ENCODE measurements at regions not wholly inside any gene's neighbourhood (a gene's known extent, or its start where the extent isn't known, plus 50 kb on each side); places are given as distances from the start of the nearest gene placed in this dataset.

GRCh38 chr1:38326856-38327255 is 280.3 kb upstream of the POU3F1 start:
- DNase-seq: no peak

DNA sequence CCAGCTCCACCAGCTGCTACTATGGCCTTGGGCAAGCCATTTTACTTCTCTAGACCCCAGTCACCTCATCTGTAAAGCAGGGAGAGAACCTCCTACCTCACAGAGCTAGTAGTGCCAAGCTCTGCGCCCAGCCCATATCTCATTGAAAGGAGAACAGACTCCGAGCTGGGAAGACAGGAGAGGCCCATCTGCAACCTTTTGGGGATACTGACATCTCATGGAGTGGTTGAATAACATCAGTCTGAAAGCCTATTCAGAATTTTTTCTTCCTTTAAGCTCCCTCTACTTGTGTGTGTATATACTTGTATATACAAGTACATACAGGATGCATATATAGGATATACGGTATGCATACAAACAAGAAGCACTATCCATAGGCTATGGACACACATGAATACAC is 279.5 kb upstream of the POU3F1 start:
- DNase-seq: no peak

- no peak for DNase-seq
These were observed 266.2 kb upstream of the POU3F1 start for GRCh38 chr1:38312753-38313152.

DNA sequence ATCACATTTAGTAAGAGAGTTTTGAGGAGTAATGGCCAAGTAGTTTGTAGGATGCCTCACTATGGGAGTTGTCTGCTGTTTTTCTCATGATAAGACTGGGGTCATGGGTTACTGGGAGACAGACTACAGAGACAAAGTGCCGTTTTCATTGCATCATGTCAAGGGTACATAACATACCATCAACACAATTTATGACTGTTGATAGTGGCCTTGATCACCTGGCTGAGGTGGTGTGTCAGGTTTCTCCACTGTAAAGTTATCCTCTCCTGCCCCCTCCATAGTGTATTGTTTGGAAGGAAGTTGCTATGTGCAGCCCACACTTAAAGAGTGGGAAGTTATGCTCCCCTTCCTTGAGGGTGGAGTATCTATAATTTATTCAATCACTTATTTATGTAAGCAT is 263.5 kb upstream of the POU3F1 start:
- DNase-seq: no peak

DNA sequence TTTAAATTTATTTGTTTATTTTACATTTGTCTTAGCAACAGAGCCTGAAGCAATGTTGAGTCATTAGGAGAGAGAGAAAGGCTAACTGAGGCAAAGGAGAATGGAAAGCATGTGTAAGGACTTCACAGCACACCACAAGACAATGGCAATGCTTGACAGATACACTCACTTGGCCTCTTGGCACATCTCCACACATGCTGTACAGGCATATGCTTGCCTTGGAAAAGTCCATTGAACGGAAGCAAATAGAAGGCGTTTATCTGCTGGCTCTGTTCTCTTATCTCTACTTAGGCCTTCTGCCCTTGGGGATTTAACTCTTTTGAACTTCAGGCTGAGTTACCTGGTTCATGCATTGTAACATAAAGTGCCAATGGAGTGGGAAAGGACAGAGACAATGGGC is 262.2 kb upstream of the POU3F1 start:
- DNase-seq: peak; percentile 99

- DNase-seq: no peak
These were observed 259.1 kb upstream of the POU3F1 start for GRCh38 chr1:38305666-38306065.

DNA sequence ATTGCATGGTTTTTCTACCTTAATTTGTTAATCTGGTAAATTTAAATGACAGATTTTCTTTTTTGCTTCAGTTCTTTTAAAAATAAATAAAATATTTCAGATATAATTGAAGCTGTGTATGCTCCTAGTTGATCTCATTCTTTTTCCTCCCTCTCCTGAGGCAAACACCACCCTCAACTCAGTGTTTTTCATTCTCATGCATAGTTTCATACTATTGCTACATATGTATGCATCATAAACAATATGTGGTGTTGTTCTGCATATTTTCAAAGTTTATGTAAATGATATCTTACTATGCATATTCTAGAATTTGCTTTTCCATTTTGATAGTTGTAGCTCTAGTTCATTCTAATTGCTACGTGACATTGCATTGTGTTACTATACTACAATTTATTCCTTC is 257.2 kb upstream of the POU3F1 start:
- DNase-seq: no peak

DNA sequence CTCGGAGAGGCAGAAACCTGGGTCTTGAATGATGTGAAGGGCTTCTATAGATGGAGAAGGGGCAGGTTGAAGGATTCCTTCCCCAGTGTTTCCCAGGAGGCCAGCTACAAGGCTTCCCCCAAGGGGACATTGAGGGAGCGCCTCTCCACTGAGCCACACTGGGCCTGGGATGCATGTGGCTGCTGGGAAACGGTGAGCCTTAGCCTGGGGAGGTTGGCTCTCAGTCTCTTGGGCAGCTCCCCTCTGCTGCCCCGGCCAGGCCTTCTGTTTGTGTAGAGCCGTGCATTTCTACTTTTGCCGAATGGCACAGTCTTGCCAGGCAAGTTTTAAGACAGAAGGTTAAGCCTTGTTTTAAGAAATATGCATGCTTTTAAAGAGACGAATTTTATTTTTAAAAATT is 254.4 kb upstream of the POU3F1 start:
- DNase-seq: no peak

DNA sequence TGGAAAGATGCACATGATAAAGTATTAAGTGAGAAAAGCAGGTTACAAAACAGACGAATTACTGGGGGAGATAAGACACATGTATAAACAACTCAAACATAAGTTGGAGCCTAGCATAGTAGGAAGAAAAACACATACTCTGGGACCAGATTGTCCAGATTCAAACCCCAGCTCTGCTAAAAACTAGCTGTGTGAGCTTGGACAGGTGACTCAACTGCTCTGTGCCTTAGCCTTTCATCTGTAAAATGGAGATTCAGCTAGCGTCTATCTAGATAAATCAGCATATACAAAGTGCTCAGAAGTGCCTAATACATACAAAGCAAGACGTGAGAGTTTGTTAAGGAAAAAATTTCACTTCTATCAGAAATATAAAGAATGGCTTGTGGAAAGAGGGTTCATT is 254.0 kb upstream of the POU3F1 start:
- no peak for DNase-seq

DNA sequence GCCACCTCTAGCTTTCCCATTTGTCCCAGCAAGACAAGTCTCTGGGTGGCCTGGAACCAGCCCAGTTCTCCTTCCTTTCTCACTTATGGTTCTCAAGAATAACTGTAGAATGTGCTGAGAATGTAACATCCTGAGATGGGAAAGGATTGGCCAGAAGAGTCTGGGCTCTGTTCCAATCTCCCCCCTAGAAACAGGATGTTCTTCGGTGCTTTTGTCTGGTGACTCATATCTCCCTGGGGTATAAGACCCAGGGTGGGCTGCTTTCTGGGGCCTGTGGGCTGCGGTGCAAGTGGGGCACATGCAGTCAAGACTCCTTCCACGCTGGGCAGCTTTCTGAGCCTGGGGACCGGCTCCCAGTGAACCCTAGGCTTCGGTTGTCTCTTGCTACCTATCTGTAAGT is 251.2 kb upstream of the POU3F1 start:
- no peak for DNase-seq

DNA sequence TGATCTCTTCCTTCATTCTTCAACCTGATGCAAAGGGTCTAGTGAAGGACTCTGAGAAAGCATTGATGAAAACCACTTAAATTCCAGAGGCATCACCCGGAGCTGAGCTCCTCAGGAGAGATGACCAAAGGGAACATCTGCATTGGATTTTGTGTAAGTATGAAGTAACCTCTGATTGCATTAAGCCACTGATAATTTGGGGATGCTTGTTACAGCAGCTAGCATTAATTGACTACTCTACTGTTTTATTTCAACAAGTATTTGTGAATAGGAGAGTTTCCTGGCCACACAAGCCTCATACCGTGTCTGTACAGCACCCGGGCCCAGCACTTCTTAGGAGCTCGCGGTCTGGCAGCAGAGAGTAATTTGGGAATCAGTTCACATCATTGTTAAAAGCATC is 250.7 kb upstream of the POU3F1 start:
- no peak for DNase-seq

DNA sequence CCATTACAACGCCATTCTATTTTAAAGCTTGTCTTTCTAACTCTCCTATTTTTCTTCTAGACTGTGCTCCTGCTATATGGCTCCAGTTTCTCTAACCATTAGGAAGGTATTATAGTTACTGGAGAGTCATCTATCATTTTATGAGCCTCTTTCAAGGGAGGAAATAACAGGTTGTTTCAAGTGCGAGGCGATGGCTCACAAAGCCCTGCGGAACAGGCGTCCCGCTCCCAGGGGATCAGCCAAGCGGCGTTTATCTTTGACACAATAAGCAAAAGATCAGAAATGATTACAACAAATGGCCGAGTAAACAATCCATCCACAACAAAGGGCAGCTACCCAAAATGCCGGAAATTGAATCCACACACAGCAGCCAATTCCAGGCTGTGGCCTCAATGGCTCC is 249.5 kb upstream of the POU3F1 start:
- DNase-seq: no peak

DNA sequence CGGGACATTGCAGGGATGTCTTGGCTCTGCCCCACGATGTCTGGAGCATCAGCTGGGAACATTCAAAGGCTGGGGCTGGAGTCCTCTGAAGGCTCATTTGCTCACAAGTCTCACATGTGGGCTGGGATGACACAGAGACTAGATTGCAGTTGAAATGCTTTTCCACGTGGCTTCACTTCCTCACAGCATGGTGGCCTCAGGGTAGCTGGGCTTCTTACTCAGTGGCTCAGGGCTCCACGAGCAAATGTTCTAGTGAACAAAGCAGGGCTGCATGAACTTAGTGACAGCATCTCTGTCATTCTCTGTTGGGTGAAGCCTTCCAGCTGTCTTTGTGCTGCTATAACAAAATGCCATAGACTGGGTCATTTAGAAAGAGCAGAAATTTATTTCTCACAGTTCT is 247.0 kb upstream of the POU3F1 start:
- DNase-seq: no peak

DNA sequence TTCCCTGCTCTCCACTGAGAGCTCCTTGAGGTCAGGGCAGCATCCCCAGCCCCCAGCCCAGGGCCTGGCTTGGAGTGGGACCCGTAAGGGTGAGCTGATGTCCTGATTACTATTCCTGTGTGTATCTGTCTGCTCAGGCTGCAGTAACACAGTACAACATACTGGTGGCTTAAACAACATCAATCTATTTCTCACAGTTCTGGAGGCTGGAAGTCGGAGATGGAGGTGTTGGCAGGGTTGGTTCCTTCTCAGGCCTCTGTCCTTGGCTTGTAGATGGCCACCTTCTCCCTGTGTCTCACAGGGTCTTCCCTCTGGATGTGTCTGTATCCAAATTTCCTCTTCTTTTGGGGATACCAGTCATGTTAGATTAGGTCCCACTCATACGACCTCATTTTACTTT is 246.4 kb upstream of the POU3F1 start:
- no peak for DNase-seq

- no peak for DNase-seq
These were observed 245.4 kb upstream of the POU3F1 start for GRCh38 chr1:38291906-38292521.

GRCh38 chr1:38291336-38291735 is 244.7 kb upstream of the POU3F1 start:
- DNase-seq: no peak

- DNase-seq: no peak
These were observed 242.4 kb upstream of the POU3F1 start for GRCh38 chr1:38289034-38289433.

- DNase-seq: no peak
These were observed 241.0 kb upstream of the POU3F1 start for GRCh38 chr1:38287547-38287946.

- DNase-seq: no peak
These were observed 240.4 kb upstream of the POU3F1 start for GRCh38 chr1:38287036-38287435.

- no peak for DNase-seq
These were observed 239.4 kb upstream of the POU3F1 start for GRCh38 chr1:38285807-38286530.

DNA sequence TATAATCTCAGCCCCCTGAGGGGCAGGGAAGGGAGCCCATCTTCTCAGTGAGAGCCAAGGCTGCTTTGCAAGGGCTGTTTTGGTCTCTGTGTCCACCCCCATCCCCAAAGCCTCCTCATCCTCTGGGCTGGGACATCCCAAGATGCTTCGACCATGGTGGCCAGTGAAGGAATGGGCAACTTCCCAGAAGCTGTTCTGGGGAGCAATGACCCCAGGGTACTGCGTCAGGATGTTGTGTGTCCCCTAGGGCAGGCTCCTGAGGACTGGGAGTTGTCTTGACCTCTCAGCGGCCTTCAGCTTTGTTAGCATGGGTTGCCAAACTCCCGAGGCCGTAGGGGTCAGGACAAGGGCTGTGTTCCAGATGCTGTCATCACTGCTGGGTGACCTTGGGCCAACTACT is 238.4 kb upstream of the POU3F1 start:
- DNase-seq: no peak

DNA sequence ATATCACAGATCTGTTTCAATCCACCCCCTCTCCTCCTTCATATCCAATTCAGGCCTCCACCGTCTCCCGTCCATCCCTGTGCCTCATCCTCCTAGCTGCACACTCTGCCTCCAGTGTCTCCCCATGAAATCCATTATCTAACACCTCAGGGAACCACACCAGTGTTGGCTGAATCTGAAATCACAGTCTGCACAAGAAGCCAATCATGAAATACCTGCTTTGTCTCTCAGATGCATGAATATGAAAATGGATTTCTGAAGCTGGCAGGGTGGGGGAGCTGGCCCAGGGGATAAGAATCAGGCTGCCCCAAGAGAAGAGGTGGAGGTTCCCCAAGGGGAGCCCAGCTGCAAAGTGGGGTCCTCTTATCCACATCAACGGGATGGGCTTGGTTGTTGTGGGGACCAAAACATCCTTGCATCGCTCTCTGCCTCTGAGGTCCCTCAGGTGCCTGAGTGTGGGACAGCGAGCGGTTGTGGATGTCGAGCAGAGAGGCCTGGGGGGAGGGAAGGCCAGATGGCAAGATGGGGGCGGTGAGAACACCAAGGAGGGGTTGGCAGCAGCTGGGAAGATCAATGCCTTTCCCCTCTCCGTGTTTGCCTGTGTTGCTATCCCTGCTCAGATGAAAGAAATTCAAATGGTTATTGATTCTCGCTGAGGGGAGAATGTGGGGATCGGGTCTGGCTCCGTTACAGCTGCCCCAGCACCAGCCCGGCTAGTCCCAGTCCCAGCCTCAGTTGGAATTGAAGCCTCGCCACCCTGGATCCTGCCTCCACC is 237.3 kb upstream of the POU3F1 start:
- DNase-seq: peak; percentile 95

- DNase-seq: no peak
These were observed 232.6 kb upstream of the POU3F1 start for GRCh38 chr1:38279148-38279547.

GRCh38 chr1:38277646-38278045 is 231.1 kb upstream of the POU3F1 start:
- no peak for DNase-seq
